RWPE2 (cell line): ENCODE measurements at regions not wholly inside any gene's neighbourhood (a gene's known extent, or its start where the extent isn't known, plus 50 kb on each side); places are given as distances from the start of the nearest gene placed in this dataset.

Source experiments
- ATAC-seq: fragments of 200-7000 bp; cut with Tn5 transposase; 3 replicates; pipeline ENCODE4 v1.9.1; 2021; ENCODE audit warnings: low read depth
- DNase-seq: peaks from one replicate; pipeline ENCODE4 v3.0.0-alpha.2; 2020; ENCODE audit warnings: low spot score
- H3K27ac ChIP-seq: fragments of 450-650 bp; 2 replicates; pipeline ENCODE4 v1.5.1; 2017; ENCODE audit warnings: mild to moderate bottlenecking; ENCODE audit not compliant: poor library complexity, severe bottlenecking
- H3K27me3 ChIP-seq: fragments of 250-450 bp; sonication (Bioruptor Pico); 2 replicates; pipeline ENCODE4 v1.5.1; 2021; ENCODE audit warnings: mild to moderate bottlenecking, moderate library complexity; ENCODE audit not compliant: insufficient read depth, poor library complexity, severe bottlenecking
- H3K36me3 ChIP-seq: fragments of 250-450 bp; sonication (Bioruptor Pico); 2 replicates; pipeline ENCODE4 v1.5.1; 2020; ENCODE audit warnings: low read depth, mild to moderate bottlenecking, moderate library complexity
- H3K4me1 ChIP-seq: fragments of 250-450 bp; sonication (Bioruptor Pico); 2 replicates; pipeline ENCODE4 v1.5.1; 2021; ENCODE audit warnings: mild to moderate bottlenecking, moderate library complexity; ENCODE audit not compliant: insufficient read depth, poor library complexity, severe bottlenecking
- H3K4me3 ChIP-seq: fragments of 250-450 bp; sonication (Bioruptor Pico); 2 replicates; pipeline ENCODE4 v1.5.1; 2021; ENCODE audit warnings: mild to moderate bottlenecking, moderate library complexity; ENCODE audit not compliant: severe bottlenecking
- H3K9me3 ChIP-seq: fragments of 250-450 bp; sonication (Bioruptor Pico); 2 replicates; pipeline ENCODE4 v1.5.1; 2021; ENCODE audit warnings: mild to moderate bottlenecking, moderate library complexity; ENCODE audit not compliant: severe bottlenecking
- CTCF ChIP-seq: fragments of 450-650 bp; IDR thresholded peaks from one replicate; pipeline ENCODE4 v1.5.1; 2017; ENCODE audit warnings: mild to moderate bottlenecking, moderate library complexity; ENCODE audit not compliant: poor library complexity, severe bottlenecking

- H3K4me1 ChIP-seq, result no peaks in the 10 kb centered on the region
- no peak for TF ChIP-seq CTCF
- H3K27ac ChIP-seq, result no peak overlapping the region
- H3K27me3 ChIP-seq, result no peaks in the 10 kb centered on the region
- H3K36me3 ChIP-seq, result no peaks in the 10 kb centered on the region
- ATAC-seq (no peak), DNase-seq (no peak)
- H3K4me3 ChIP-seq, result no peak overlapping the region
- no peaks in the 10 kb centered on the region for H3K9me3 ChIP-seq
Measured at GRCh38 chr13:61725806-61726205, 310.2 kb upstream of the PCDH20 start.

GRCh38 chr13:61722119-61722518, 306.5 kb upstream of the PCDH20 start:
- H3K4me3 ChIP-seq, result no peak overlapping the region
- ATAC-seq (no peak), DNase-seq (no peak)
- H3K4me1 ChIP-seq, result no peaks in the 10 kb centered on the region
- no peak for TF ChIP-seq CTCF
- no peaks in the 10 kb centered on the region for H3K9me3 ChIP-seq
- H3K36me3 ChIP-seq, result no peaks in the 10 kb centered on the region
- H3K27ac ChIP-seq, result no peak overlapping the region
- no peaks in the 10 kb centered on the region for H3K27me3 ChIP-seq

GRCh38 chr13:61712621-61713020, 297.0 kb upstream of the PCDH20 start:
- H3K27ac ChIP-seq, result no peak overlapping the region
- no peaks in the 10 kb centered on the region for H3K4me1 ChIP-seq
- DNase-seq, result no peak
- H3K27me3 ChIP-seq, result no peaks in the 10 kb centered on the region
- TF ChIP-seq CTCF, result no peak
- H3K4me3 ChIP-seq, result no peak overlapping the region
- no peaks in the 10 kb centered on the region for H3K36me3 ChIP-seq
- no peaks in the 10 kb centered on the region for H3K9me3 ChIP-seq
- no peak for ATAC-seq

- H3K4me1 ChIP-seq, result no peaks in the 10 kb centered on the region
- no peaks in the 10 kb centered on the region for H3K36me3 ChIP-seq
- H3K27me3 ChIP-seq, result no peaks in the 10 kb centered on the region
- no peak for TF ChIP-seq CTCF
- H3K9me3 ChIP-seq, result no peaks in the 10 kb centered on the region
- no peak for ATAC-seq
- no peak overlapping the region for H3K4me3 ChIP-seq
- no peak overlapping the region for H3K27ac ChIP-seq
- DNase-seq, result no peak
Measured at GRCh38 chr13:61709258-61709657, 293.6 kb upstream of the PCDH20 start.

- no peaks in the 10 kb centered on the region for H3K36me3 ChIP-seq
- no peaks in the 10 kb centered on the region for H3K4me1 ChIP-seq
- DNase-seq, result no peak
- no peak overlapping the region for H3K4me3 ChIP-seq
- H3K9me3 ChIP-seq, result no peaks in the 10 kb centered on the region
- no peaks in the 10 kb centered on the region for H3K27me3 ChIP-seq
- ATAC-seq, result no peak
- H3K27ac ChIP-seq, result no peak overlapping the region
- TF ChIP-seq CTCF, result no peak
Measured at GRCh38 chr13:61706899-61707298, 291.2 kb upstream of the PCDH20 start.
